B cell (primary cell): ENCODE measurements at regions not wholly inside any gene's neighbourhood (a gene's known extent, or its start where the extent isn't known, plus 50 kb on each side); places are given as distances from the start of the nearest gene placed in this dataset.

Experiments
- ATAC-seq: fragments of 200-7000 bp; cut with Tn5 transposase; one replicate; pipeline ENCODE4 v1.10.0; 2021; ENCODE audit warnings: low read depth, mild to moderate bottlenecking, moderate number of reproducible peaks, moderate library complexity
- CTCF ChIA-PET: fragments of 350-600 bp; sonication (Branson Sonifier 250); formaldehyde crosslinking; loops from one replicate; lab custom pipeline; 2021; ENCODE audit warnings: antibody characterized with exemption, inconsistent platforms; lab: Charles Lee
- POLR2A ChIA-PET: fragments of 350-600 bp; sonication (Branson Sonifier 250); formaldehyde crosslinking; loops from one replicate; lab custom pipeline; 2021; ENCODE audit warnings: antibody characterized with exemption; lab: Charles Lee
- DNase-seq: peaks from one replicate; pipeline ENCODE4 v3.0.0; 2013
- H2AFZ ChIP-seq: 2 replicates; pipeline ENCODE4 v1.6.1; 2012; ENCODE audit warnings: mild to moderate bottlenecking, low read depth, low read length; ENCODE audit not compliant: insufficient read depth, poor library complexity, severe bottlenecking
- H3K27ac ChIP-seq, 2 donors: 1 replicate in 1 of 2; 2 replicates in 1 of 2; pipeline ENCODE4 v1.5.1; 2012 to 2013; ENCODE audit warnings: low read length in 2 of 2, mild to moderate bottlenecking in 2 of 2, moderate library complexity in 1 of 2
- H3K27me3 ChIP-seq, 4 experiments: fragments of 200-600 bp in 1 of 4; sonication (generic) in 1 of 4; replicated peaks in 1 of 4; 1 replicate in 2 of 4; 2 replicates in 2 of 4; pipeline versions ENCODE4 v1.6.1 to v1.7.0; 2013 to 2016; ENCODE audit warnings: low read length in 3 of 4, mild to moderate bottlenecking in 2 of 4, mixed read lengths in 1 of 4, moderate library complexity in 1 of 4; ENCODE audit not compliant: insufficient read depth in 4 of 4, control insufficient read depth in 3 of 4; ENCODE audit errors: control extremely low read depth in 1 of 4
- H3K36me3 ChIP-seq, 2 experiments: replicated peaks in 1 of 2; 1 replicate in 1 of 2; 2 replicates in 1 of 2; pipeline versions ENCODE4 v1.6.1 to v1.7.1; 2013; ENCODE audit warnings: low read length in 1 of 2; ENCODE audit not compliant: insufficient read depth in 2 of 2, control insufficient read depth in 1 of 2; ENCODE audit errors: control extremely low read depth in 1 of 2, extremely low read depth in 1 of 2
- H3K4me1 ChIP-seq, 2 donors: fragments of 200-600 bp in 1 of 2; sonication (generic) in 1 of 2; 1 replicate in 1 of 2; 2 replicates in 1 of 2; pipeline versions ENCODE4 v1.5.1 to v1.6.1; 2013 to 2017; ENCODE audit warnings: low read length in 2 of 2; ENCODE audit not compliant: control insufficient read depth in 2 of 2, insufficient read depth in 2 of 2
- H3K4me2 ChIP-seq: replicated peaks from 2 replicates; pipeline ENCODE3; 2012; ENCODE audit warnings: mild to moderate bottlenecking, low read depth, low read length; ENCODE audit not compliant: poor library complexity, severe bottlenecking
- H3K4me3 ChIP-seq, 5 experiments: fragments of 200-600 bp in 1 of 5; sonication (generic) in 1 of 5; 1 replicate in 3 of 5; 2 replicates in 2 of 5; pipeline versions ENCODE4 v1.5.1 to v1.7.0; 2011 to 2016; ENCODE audit warnings: low read length in 4 of 5, mild to moderate bottlenecking in 4 of 5, low read depth in 2 of 5, control low read depth in 1 of 5, moderate library complexity in 1 of 5; ENCODE audit not compliant: insufficient read depth in 1 of 5; ENCODE audit errors: control extremely low read depth in 1 of 5, extremely low read depth in 1 of 5
- H3K79me2 ChIP-seq: fragments of 200-600 bp; sonication (generic); one replicate; pipeline ENCODE4 v1.6.0; 2016; ENCODE audit warnings: low read length; ENCODE audit not compliant: control insufficient read depth, insufficient read depth
- H3K9ac ChIP-seq: fragments of 200-600 bp; sonication (generic); 2 replicates; pipeline ENCODE4 v1.6.1; 2017; ENCODE audit warnings: mild to moderate bottlenecking, low read length, moderate library complexity
- H3K9me3 ChIP-seq, 3 donors: one replicate each; pipeline versions ENCODE4 v1.6.1 to v1.7.1; 2013; ENCODE audit warnings: low read length in 2 of 3; ENCODE audit not compliant: control insufficient read depth in 2 of 3, insufficient read depth in 1 of 3; ENCODE audit errors: control extremely low read depth in 1 of 3
- H4K20me1 ChIP-seq: 2 replicates; pipeline ENCODE4 v1.6.0; 2012; ENCODE audit warnings: mild to moderate bottlenecking, low read length; ENCODE audit not compliant: insufficient read depth, control insufficient read depth, poor library complexity, severe bottlenecking
- H3K27ac Mint-ChIP-seq: one replicate; pipeline ENCODE4 v1.8.0; 2021; ENCODE audit warnings: mixed read lengths
- H3K27me3 Mint-ChIP-seq: one replicate; pipeline ENCODE4 v1.8.0; 2021; ENCODE audit warnings: mixed read lengths
- H3K4me1 Mint-ChIP-seq: one replicate; pipeline ENCODE4 v1.8.0; 2021; ENCODE audit warnings: mixed read lengths
- H3K4me3 Mint-ChIP-seq: one replicate; pipeline ENCODE4 v1.8.0; 2021; ENCODE audit warnings: mixed read lengths
- H3K9me3 Mint-ChIP-seq: one replicate; pipeline ENCODE4 v1.8.0; 2022; ENCODE audit warnings: mixed read lengths; ENCODE audit not compliant: insufficient read depth
- EZH2 ChIP-seq: IDR thresholded peaks from 2 replicates; pipeline ENCODE4 v1.6.1; 2012; ENCODE audit warnings: borderline replicate concordance, low read depth, mild to moderate bottlenecking, moderate library complexity, low read length; ENCODE audit not compliant: insufficient read depth, poor library complexity, severe bottlenecking
- WGBS: methylation state at CpG from one replicate; pipeline ENCODE4 v1.1.5; 2013; ENCODE audit warnings: missing lambda C conversion rate; ENCODE audit not compliant: insufficient coverage; 5-methylcytosine and 5-hydroxymethylcytosine counted together
- intact Hi-C: fragments of 100-400 bp; cut with micrococcal nuclease; formaldehyde crosslinking; loops from one replicate; pipeline ENCODE4 v1.10.0; 2022
- TF ChIP-seq, protein P1 (sequence below): fragments of 200-600 bp; IDR thresholded peaks from one replicate; pipeline ENCODE4 v1.8.0; 2022; ENCODE audit warnings: antibody characterized with exemption, mild to moderate bottlenecking

DNA sequence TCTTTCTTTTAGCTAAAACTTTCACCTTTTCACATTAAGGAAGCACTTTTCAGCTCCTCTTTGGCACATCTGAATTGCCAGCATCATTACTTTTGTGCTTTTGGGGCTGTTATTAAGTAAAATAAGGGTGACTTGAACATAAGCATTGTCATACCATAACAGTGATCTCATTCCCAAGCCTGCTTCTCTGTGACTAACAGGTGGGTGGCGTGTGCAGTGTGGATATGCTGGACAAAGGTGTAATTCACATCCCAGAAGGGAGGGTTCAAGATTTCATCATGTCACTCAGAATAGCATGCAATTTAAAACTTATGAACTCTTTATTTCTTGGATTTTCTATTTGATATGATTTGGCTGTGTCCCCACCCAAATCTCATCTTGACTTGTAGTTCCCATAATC lies 517.4 kb upstream of the MKI67 start:
- H3K4me2 ChIP-seq, result no peak overlapping the region
- H3K4me3 ChIP-seq, result no peak overlapping the region
- H3K9ac ChIP-seq, result no peak overlapping the region
- TF ChIP-seq, protein P1, sequence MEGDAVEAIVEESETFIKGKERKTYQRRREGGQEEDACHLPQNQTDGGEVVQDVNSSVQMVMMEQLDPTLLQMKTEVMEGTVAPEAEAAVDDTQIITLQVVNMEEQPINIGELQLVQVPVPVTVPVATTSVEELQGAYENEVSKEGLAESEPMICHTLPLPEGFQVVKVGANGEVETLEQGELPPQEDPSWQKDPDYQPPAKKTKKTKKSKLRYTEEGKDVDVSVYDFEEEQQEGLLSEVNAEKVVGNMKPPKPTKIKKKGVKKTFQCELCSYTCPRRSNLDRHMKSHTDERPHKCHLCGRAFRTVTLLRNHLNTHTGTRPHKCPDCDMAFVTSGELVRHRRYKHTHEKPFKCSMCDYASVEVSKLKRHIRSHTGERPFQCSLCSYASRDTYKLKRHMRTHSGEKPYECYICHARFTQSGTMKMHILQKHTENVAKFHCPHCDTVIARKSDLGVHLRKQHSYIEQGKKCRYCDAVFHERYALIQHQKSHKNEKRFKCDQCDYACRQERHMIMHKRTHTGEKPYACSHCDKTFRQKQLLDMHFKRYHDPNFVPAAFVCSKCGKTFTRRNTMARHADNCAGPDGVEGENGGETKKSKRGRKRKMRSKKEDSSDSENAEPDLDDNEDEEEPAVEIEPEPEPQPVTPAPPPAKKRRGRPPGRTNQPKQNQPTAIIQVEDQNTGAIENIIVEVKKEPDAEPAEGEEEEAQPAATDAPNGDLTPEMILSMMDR, result no peak
- intact Hi-C loops, result no loop called here
- no peaks in the 10 kb centered on the region for H3K79me2 ChIP-seq
- H2AFZ ChIP-seq, result no peak overlapping the region
- H3K4me1 Mint-ChIP-seq, result no peaks in the 10 kb centered on the region
- H3K4me1 ChIP-seq, result no peaks in the 10 kb centered on the region
- ATAC-seq, result no peak
- CTCF ChIA-PET, result no interaction called here
- no peak overlapping the region for H3K27ac Mint-ChIP-seq
- no peak for DNase-seq
- H3K9me3 Mint-ChIP-seq, result peaks cover under 1% of the 10 kb centered on the region
- H3K9me3 ChIP-seq, result no peaks in the 10 kb centered on the region
- no peaks in the 10 kb centered on the region for H3K27me3 Mint-ChIP-seq
- no peak overlapping the region for H3K4me3 Mint-ChIP-seq
- H4K20me1 ChIP-seq, result no peaks in the 10 kb centered on the region
- WGBS, result no CpG with 5 or more reads among the region's 1 CpG
- H3K36me3 ChIP-seq, result no peaks in the 10 kb centered on the region
- no peak overlapping the region for H3K27ac ChIP-seq
- no peaks in the 10 kb centered on the region for H3K27me3 ChIP-seq
- POLR2A ChIA-PET, result no interaction called here

DNA sequence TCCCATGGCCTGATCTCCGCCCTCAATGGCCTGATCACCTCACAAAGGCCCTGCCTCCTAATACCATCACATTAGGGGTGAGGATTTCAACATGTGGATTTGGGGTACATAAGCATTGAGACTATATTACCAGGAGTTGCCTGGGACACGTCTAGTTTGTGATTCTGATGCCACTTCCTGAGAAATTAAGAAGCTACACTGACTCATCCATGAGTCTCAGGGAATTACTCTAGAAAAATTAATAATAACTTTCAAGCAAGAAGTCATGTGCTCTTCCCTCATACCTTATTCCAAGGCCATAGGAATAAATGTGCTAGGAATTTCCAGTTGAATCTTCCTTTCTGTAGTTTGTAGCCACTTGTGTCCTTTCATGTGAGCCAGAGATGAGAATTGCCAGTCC lies 519.3 kb upstream of the MKI67 start:
- no peak overlapping the region for H3K4me3 Mint-ChIP-seq
- H3K4me1 Mint-ChIP-seq, result no peaks in the 10 kb centered on the region

More for the DNA sequence above, 519.3 kb upstream of the MKI67 start:
- no peak overlapping the region for H2AFZ ChIP-seq
- no peaks in the 10 kb centered on the region for H4K20me1 ChIP-seq
- no peak for ATAC-seq
- no peaks in the 10 kb centered on the region for H3K4me1 ChIP-seq
- no CpG with 5 or more reads among the region's 2 CpGs for WGBS
- TF ChIP-seq, protein P1, result no peak
- no peak for TF ChIP-seq EZH2
- H3K27me3 ChIP-seq, result no peaks in the 10 kb centered on the region
- no peaks in the 10 kb centered on the region for H3K9me3 ChIP-seq
- H3K9me3 Mint-ChIP-seq, result peaks cover 7% of the 10 kb centered on the region
- POLR2A ChIA-PET, result no interaction called here
- no peak for DNase-seq
- H3K79me2 ChIP-seq, result no peaks in the 10 kb centered on the region
- no peak overlapping the region for H3K27ac ChIP-seq
- no peaks in the 10 kb centered on the region for H3K27me3 Mint-ChIP-seq
- H3K9ac ChIP-seq, result no peak overlapping the region
- H3K4me2 ChIP-seq, result no peak overlapping the region
- intact Hi-C loops, result no loop called here
- no peaks in the 10 kb centered on the region for H3K36me3 ChIP-seq
- H3K27ac Mint-ChIP-seq, result no peak overlapping the region
- CTCF ChIA-PET, result no interaction called here
- H3K4me3 ChIP-seq, result no peak overlapping the region
